Islet of Langerhans (tissue), 1 donor: ENCODE measurements at regions not wholly inside any gene's neighbourhood (a gene's known extent, or its start where the extent isn't known, plus 50 kb on each side); places are given as distances from the start of the nearest gene placed in this dataset.
"Not testable (repeated sequence)": the region's sequence is repeated elsewhere in the genome, so short reads cannot be mapped to it uniquely, and the experiment has no call there.

Experiments
- FAIRE-seq: peaks from one replicate; lab custom pipeline; 2011; peaks lifted over from hg19 to GRCh38; lab: Jason Lieb, UNC

- FAIRE-seq: no peak
These were observed 117.9 kb downstream of the CXCL12 start for GRCh38 chr10:44267007-44267406.

GRCh38 chr10:44264244-44264643 lies 120.7 kb downstream of the CXCL12 start:
- no peak for FAIRE-seq

GRCh38 chr10:44263771-44264170 lies 121.1 kb downstream of the CXCL12 start:
- FAIRE-seq: no peak

GRCh38 chr10:44262551-44263251 lies 122.2 kb downstream of the CXCL12 start:
- no peak for FAIRE-seq

- no peak for FAIRE-seq
These were observed 123.0 kb downstream of the CXCL12 start for GRCh38 chr10:44261710-44262455.

GRCh38 chr10:44261296-44261695 lies 123.6 kb downstream of the CXCL12 start:
- FAIRE-seq: no peak

- no peak for FAIRE-seq
These were observed 124.5 kb downstream of the CXCL12 start for GRCh38 chr10:44260286-44260928.

- no peak for FAIRE-seq
These were observed 125.6 kb downstream of the CXCL12 start for GRCh38 chr10:44259090-44259874.

- FAIRE-seq: no peak
These were observed 126.3 kb downstream of the CXCL12 start for GRCh38 chr10:44258460-44259089.

- no peak for FAIRE-seq
These were observed 126.9 kb downstream of the CXCL12 start for GRCh38 chr10:44258019-44258418.

- FAIRE-seq: no peak
These were observed 131.0 kb downstream of the CXCL12 start for GRCh38 chr10:44253769-44254462.

GRCh38 chr10:44252631-44253030 lies 132.3 kb downstream of the CXCL12 start:
- FAIRE-seq: not testable (repeated sequence)

GRCh38 chr10:44249933-44250332 lies 135.0 kb downstream of the CXCL12 start:
- not testable (repeated sequence) for FAIRE-seq

GRCh38 chr10:44249490-44249889 lies 135.4 kb downstream of the CXCL12 start:
- FAIRE-seq: no peak

GRCh38 chr10:44246700-44247099 lies 138.2 kb downstream of the CXCL12 start:
- FAIRE-seq: not testable (repeated sequence)

GRCh38 chr10:44246287-44246686 lies 138.6 kb downstream of the CXCL12 start:
- not testable (repeated sequence) for FAIRE-seq

- no peak for FAIRE-seq
These were observed 139.3 kb downstream of the CXCL12 start for GRCh38 chr10:44245601-44245938.

GRCh38 chr10:44244745-44245600 lies 139.9 kb downstream of the CXCL12 start:
- no peak for FAIRE-seq

- FAIRE-seq: no peak
These were observed 140.9 kb downstream of the CXCL12 start for GRCh38 chr10:44243851-44244510.

- no peak for FAIRE-seq
These were observed 142.1 kb downstream of the CXCL12 start for GRCh38 chr10:44242826-44243225.
